ENCODE measurements at regions not wholly inside any gene's neighbourhood (a gene's known extent, or its start where the extent isn't known, plus 50 kb on each side); places are given as distances from the start of the nearest gene placed in this dataset.
"Not testable (repeated sequence)": the region's sequence is repeated elsewhere in the genome, so short reads cannot be mapped to it uniquely, and the experiment has no call there.

DNA sequence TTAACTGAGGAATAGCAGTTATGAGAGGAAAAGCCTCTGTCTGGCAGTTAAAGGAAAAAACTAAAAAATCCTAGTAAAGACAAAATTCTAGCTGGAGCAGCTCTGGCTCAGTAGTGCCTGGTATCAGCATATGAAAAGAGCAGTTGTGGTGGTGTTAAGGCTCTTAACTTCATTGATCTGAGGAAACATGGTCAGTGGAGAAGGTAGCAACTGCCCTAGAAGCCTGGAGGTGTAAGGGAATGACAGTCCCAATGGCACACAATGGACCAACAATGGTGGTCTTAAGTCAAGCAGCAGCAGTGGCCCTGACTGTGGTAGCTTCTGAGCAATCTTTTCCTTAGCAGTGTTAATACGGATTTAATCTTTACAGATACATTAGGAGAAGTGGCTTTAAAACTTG, 189.6 kb upstream of the POF1B start:
- no peaks in the 10 kb centered on the region for H3K36me3 ChIP-seq
- no peak for TF ChIP-seq POLR2AphosphoS5 (IDR thresholded peaks at IDR 0.05)
- TF ChIP-seq, protein P1, sequence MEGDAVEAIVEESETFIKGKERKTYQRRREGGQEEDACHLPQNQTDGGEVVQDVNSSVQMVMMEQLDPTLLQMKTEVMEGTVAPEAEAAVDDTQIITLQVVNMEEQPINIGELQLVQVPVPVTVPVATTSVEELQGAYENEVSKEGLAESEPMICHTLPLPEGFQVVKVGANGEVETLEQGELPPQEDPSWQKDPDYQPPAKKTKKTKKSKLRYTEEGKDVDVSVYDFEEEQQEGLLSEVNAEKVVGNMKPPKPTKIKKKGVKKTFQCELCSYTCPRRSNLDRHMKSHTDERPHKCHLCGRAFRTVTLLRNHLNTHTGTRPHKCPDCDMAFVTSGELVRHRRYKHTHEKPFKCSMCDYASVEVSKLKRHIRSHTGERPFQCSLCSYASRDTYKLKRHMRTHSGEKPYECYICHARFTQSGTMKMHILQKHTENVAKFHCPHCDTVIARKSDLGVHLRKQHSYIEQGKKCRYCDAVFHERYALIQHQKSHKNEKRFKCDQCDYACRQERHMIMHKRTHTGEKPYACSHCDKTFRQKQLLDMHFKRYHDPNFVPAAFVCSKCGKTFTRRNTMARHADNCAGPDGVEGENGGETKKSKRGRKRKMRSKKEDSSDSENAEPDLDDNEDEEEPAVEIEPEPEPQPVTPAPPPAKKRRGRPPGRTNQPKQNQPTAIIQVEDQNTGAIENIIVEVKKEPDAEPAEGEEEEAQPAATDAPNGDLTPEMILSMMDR (IDR thresholded peaks at IDR 0.05), result no peak
- no peak for TF ChIP-seq POLR2A (IDR thresholded peaks at IDR 0.05)
- TF ChIP-seq EP300 (IDR thresholded peaks at IDR 0.05), result no peak
- intact Hi-C loops (cut with DNase I; ENCODE audit: low total_unique reads), result no loop called here
- peaks cover 0 to 3% (median 0%) of the 10 kb centered on the region in 3 donors for H3K27me3 ChIP-seq
- no peak overlapping the region for H3K27ac ChIP-seq
- no peak overlapping the region for H3K4me3 ChIP-seq
- no peak for DNase-seq
- no peaks in the 10 kb centered on the region for H3K4me1 ChIP-seq
- peaks cover 0 to 4% (median 0%) of the 10 kb centered on the region in 4 donors for H3K9me3 ChIP-seq
- 33 to 79% (median 57%) methylated on average over 1 of the region's 1 CpG for WGBS, 5 donors

DNA sequence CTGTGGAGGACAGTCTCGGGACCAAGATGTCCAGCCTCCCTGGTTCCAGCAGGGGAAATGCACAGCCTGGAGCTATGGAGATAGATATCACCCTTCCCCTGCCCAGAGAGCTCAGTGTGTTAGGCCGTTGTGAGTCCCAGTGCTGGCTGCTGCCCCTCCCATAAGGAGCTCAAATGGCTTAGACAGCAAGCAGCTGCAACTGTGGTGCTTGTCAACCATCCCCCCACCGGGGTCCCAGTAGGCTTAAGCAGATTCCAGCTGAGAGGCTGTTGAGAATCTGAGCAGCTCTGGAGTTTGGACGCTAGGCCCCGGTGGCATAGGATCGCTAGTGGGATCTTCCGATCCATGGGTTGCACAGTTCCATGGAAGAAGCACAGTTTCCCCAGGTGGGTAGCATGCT, 181.8 kb upstream of the POF1B start:
- peaks cover 0 to 5% (median 0%) of the 10 kb centered on the region in 3 donors for H3K27me3 ChIP-seq
- H3K4me3 ChIP-seq, result no peak overlapping the region
- TF ChIP-seq POLR2AphosphoS5 (IDR thresholded peaks at IDR 0.05), result no peak
- TF ChIP-seq, protein P1 (IDR thresholded peaks at IDR 0.05), result no peak
- no peak for TF ChIP-seq POLR2A (IDR thresholded peaks at IDR 0.05)
- no peak for TF ChIP-seq EP300 (IDR thresholded peaks at IDR 0.05)
- no peaks in the 10 kb centered on the region for H3K9me3 ChIP-seq
- no peak overlapping the region for H3K27ac ChIP-seq
- intact Hi-C loops (cut with DNase I; ENCODE audit: low total_unique reads), result no loop called here
- WGBS, 5 donors, result 63 to 100% (median 74%) methylated on average over 2 to 7 of the region's 7 CpGs
- no peaks in the 10 kb centered on the region for H3K36me3 ChIP-seq
- H3K4me1 ChIP-seq, result no peaks in the 10 kb centered on the region
- no peak for DNase-seq

DNA sequence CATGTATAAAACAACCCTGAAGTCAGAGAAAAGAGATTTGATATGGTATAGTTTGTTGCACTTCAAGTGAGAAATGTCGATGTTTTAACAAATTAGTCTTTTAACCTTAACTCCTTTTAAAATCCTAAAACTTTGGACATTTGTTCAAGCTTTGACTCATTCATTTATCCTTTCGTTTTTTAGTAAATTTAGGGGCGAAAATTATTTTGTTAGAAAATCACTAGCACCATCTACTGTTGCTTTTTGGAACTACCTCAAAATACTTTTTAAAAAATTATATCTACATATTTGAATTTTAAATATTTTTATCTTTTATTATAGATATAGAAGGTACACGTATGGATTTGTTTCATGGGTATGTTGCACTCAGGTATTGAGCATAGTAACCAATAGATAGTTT, 165.1 kb upstream of the POF1B start:
- H3K4me3 ChIP-seq, result no peak overlapping the region
- H3K27me3 ChIP-seq, result no peaks in the 10 kb centered on the region
- H3K4me1 ChIP-seq, result no peaks in the 10 kb centered on the region
- H3K9me3 ChIP-seq, result no peaks in the 10 kb centered on the region
- TF ChIP-seq, protein P1 (IDR thresholded peaks at IDR 0.05), result peak in 3 of 7 experiments; percentile 11 to 38 (median 26)
- no peak for TF ChIP-seq POLR2A (IDR thresholded peaks at IDR 0.05)
- H3K36me3 ChIP-seq, result no peaks in the 10 kb centered on the region
- DNase-seq, result peak in 1 of 2 donors; percentile 5
- no peak overlapping the region for H3K27ac ChIP-seq
- intact Hi-C loops (cut with DNase I; ENCODE audit: low total_unique reads), result no loop called here
- 3 to 6% (median 5%) methylated on average over 4 of the region's 4 CpGs for WGBS, 5 donors

DNA sequence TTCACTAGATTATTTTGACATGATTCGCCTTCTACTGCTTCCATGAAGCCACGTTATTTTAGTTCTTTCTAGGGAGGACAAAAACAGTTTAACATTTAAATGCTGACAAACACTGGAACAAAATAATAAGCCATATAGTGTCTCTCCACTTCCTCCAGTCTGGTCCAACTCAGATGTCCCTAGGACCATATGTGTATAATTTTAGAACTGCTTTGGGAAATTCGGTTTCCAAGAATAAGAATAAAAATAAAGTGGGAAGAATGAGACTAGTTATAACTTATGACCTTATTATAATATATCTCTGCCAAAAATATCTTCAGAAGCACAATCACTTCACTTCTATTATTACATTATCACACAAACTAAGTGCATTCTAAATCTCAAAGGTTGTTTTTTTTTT, 164.4 kb upstream of the POF1B start:
- no peak for DNase-seq
- TF ChIP-seq POLR2AphosphoS5 (IDR thresholded peaks at IDR 0.05), result no peak
- no peak for TF ChIP-seq POLR2A (IDR thresholded peaks at IDR 0.05)
- TF ChIP-seq EP300 (IDR thresholded peaks at IDR 0.05), result no peak
- TF ChIP-seq, protein P1 (IDR thresholded peaks at IDR 0.05), result no peak
- H3K4me1 ChIP-seq, result no peaks in the 10 kb centered on the region
- H3K9me3 ChIP-seq, result no peaks in the 10 kb centered on the region
- no peaks in the 10 kb centered on the region for H3K36me3 ChIP-seq
- WGBS, 5 donors, result 73 to 78% (median 73%) methylated on average over 3 of the region's 3 CpGs
- no peaks in the 10 kb centered on the region for H3K27me3 ChIP-seq
- intact Hi-C loops (cut with DNase I; ENCODE audit: low total_unique reads), result no loop called here
- no peak overlapping the region for H3K4me3 ChIP-seq
- no peak overlapping the region for H3K27ac ChIP-seq

DNA sequence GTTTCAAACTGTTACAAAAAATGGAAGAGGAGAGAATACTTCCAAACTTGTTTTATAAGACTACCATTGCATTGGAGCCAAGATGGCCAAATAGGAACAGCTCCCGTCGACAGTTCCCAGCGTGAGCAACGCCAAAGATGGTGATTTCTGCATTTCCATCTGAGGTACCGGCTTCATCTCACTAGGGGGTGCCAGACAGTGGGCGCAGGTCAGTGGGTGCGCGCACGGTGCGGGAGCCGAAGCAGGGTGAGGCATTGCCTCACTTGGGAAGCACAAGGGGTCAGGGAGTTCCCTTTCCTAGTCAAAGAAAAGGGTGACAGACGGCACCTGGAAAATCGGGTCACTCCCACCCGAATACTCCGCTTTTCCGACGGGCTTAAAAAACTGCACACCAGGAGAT, 149.7 kb upstream of the POF1B start:
- H3K9me3 ChIP-seq; H3K27me3 ChIP-seq; H3K36me3 ChIP-seq; intact Hi-C loops (cut with DNase I; ENCODE audit: low total_unique reads); H3K27ac ChIP-seq; H3K4me1 ChIP-seq; DNase-seq; H3K4me3 ChIP-seq: not testable (repeated sequence)
- WGBS, 5 donors, result 84 to 94% (median 94%) methylated on average over 14 to 17 of the region's 17 CpGs
